K562 (cell line): ENCODE measurements at regions not wholly inside any gene's neighbourhood (a gene's known extent, or its start where the extent isn't known, plus 50 kb on each side); places are given as distances from the start of the nearest gene placed in this dataset.
"Not testable (repeated sequence)": the region's sequence is repeated elsewhere in the genome, so short reads cannot be mapped to it uniquely, and the experiment has no call there.

Experiments used
- ATAC-seq: fragments of 200-7000 bp; cut with Tn5 transposase; 3 replicates; pipeline ENCODE4 v1.9.1; 2020; ENCODE audit warnings: moderate library complexity
- BruUV-seq: library from RNA; stranded (reverse); fragments of 400-500 nt; replicated peaks from 2 replicates; lab custom pipeline; 2021; lab: Mats Ljungman, UMichigan
- CTCF ChIA-PET: fragments of 300-600 bp; formaldehyde crosslinking; extraction: SDS; loops from one replicate; lab custom pipeline; 2021; ENCODE audit warnings: low intra/inter-chr PET ratio; lab: Yijun Ruan, JAX
- POLR2A ChIA-PET: fragments of 300-600, 350-650 bp; sonication (Branson Sonifier 250); formaldehyde crosslinking; extraction: SDS; loops from one replicate; lab custom pipeline; 2021; ENCODE audit warnings: antibody characterized with exemption, inconsistent platforms; lab: Yijun Ruan, JAX
- DNase-seq, 4 experiments: peaks; one replicate each; pipeline versions ENCODE4 v3.0.0 to v3.0.0-alpha.2; 2011 to 2018; ENCODE audit warnings: low spot score in 3 of 4, mixed read lengths in 3 of 4; ENCODE audit errors: extremely low read depth in 1 of 4
- FAIRE-seq: peaks from 2 replicates; lab custom pipeline; 2011; peaks lifted over from hg19 to GRCh38; lab: Jason Lieb, UNC
- H2AFZ ChIP-seq: 2 replicates; pipeline ENCODE4 v1.6.0; 2011; ENCODE audit warnings: low read depth, low read length, control low read depth, inconsistent platforms
- H3K27ac ChIP-seq: fragments of 200-600 bp; 3 replicates; pipeline ENCODE4 v1.8.0; 2011; ENCODE audit warnings: low read depth, mild to moderate bottlenecking, control low read depth, inconsistent platforms, low read length, moderate library complexity, mixed read lengths; ENCODE audit errors: extremely low read depth
- H3K27me3 ChIP-seq, 2 experiments: fragments of 300-600 bp in 1 of 2; 2 replicates in 1 of 2; 3 replicates in 1 of 2; pipeline versions ENCODE4 v1.6.0 to v1.8.0; 2011; ENCODE audit warnings: inconsistent platforms in 2 of 2, low read length in 2 of 2, mild to moderate bottlenecking in 1 of 2, mixed read lengths in 1 of 2, moderate library complexity in 1 of 2; ENCODE audit not compliant: control insufficient read depth in 2 of 2, insufficient read depth in 2 of 2
- H3K36me3 ChIP-seq: fragments of 300-600 bp; 3 replicates; pipeline ENCODE4 v1.8.0; 2011; ENCODE audit warnings: mild to moderate bottlenecking, low read length, inconsistent platforms; ENCODE audit not compliant: control insufficient read depth, insufficient read depth
- H3K4me1 ChIP-seq, 2 experiments: fragments of 200-600 bp in 1 of 2; replicated peaks in 1 of 2; 2 replicates in 1 of 2; 3 replicates in 1 of 2; pipeline versions ENCODE4 v1.5.1 to v1.8.0; 2011; ENCODE audit warnings: inconsistent platforms in 2 of 2, low read length in 2 of 2, mild to moderate bottlenecking in 1 of 2, mixed read lengths in 1 of 2, moderate library complexity in 1 of 2; ENCODE audit not compliant: control insufficient read depth in 2 of 2, insufficient read depth in 2 of 2
- H3K4me2 ChIP-seq: 2 replicates; pipeline ENCODE4 v1.6.1; 2011; ENCODE audit warnings: low read length, control low read depth, inconsistent platforms, mixed read lengths; ENCODE audit not compliant: insufficient read depth
- H3K4me3 ChIP-seq: fragments of 200-600 bp; sonication (generic), shearing (Covaris generic); 2 replicates; pipeline ENCODE4 v1.5.1; 2016; ENCODE audit warnings: control low read depth, inconsistent platforms
- H3K79me2 ChIP-seq: fragments of 200-600 bp; 3 replicates; pipeline ENCODE4 v1.8.0; 2011; ENCODE audit warnings: low read length, inconsistent platforms; ENCODE audit not compliant: control insufficient read depth, insufficient read depth
- H3K9ac ChIP-seq, 2 experiments: 2 replicates each; pipeline versions ENCODE4 v1.6.0 to v1.6.1; 2011; ENCODE audit warnings: low read depth in 2 of 2, low read length in 2 of 2, control low read depth in 1 of 2, inconsistent platforms in 1 of 2, mild to moderate bottlenecking in 1 of 2, mixed read lengths in 1 of 2; ENCODE audit not compliant: insufficient read depth in 1 of 2
- H3K9me1 ChIP-seq: one replicate; pipeline ENCODE4 v1.6.0; 2011; ENCODE audit warnings: inconsistent platforms, mild to moderate bottlenecking, low read length, moderate library complexity; ENCODE audit not compliant: control insufficient read depth, insufficient read depth
- H3K9me3 ChIP-seq: replicated peaks from 2 replicates; pipeline ENCODE4 v1.5.1; 2011; ENCODE audit warnings: low read depth, low read length, inconsistent platforms; ENCODE audit not compliant: control insufficient read depth, insufficient read depth
- H4K20me1 ChIP-seq: replicated peaks from 2 replicates; pipeline ENCODE4 v1.6.1; 2011; ENCODE audit warnings: low read length, inconsistent platforms, mixed read lengths; ENCODE audit not compliant: control insufficient read depth, insufficient read depth
- CHD2 ChIP-seq: IDR thresholded peaks from 2 replicates; pipeline ENCODE4 v1.6.1; 2011; ENCODE audit warnings: low read depth, low read length
- FUS ChIP-seq: fragments of 200-400 bp; formaldehyde crosslinking; optimal IDR thresholded peaks from 2 replicates; pipeline ENCODE3; 2017; ENCODE audit warnings: low read depth, low read length
- HES1 ChIP-seq: fragments of 450-650 bp; IDR thresholded peaks from 2 replicates; pipeline ENCODE4 v1.6.1; 2016; ENCODE audit warnings: low read depth, mild to moderate bottlenecking, moderate library complexity
- IRF2 ChIP-seq: sonication (generic); formaldehyde crosslinking; IDR thresholded peaks from 2 replicates; pipeline ENCODE4 v1.8.1; 2022; ENCODE audit warnings: mild to moderate bottlenecking, missing genetic modification reagents
- MTA1 ChIP-seq: fragments of 450-650 bp; IDR thresholded peaks from 2 replicates; pipeline ENCODE4 v1.6.1; 2017; ENCODE audit warnings: borderline replicate concordance
- MYBL2 ChIP-seq, 2 experiments: fragments of 450-650 bp in 1 of 2; sonication (generic) in 1 of 2; formaldehyde crosslinking in 1 of 2; IDR thresholded peaks; 2 replicates each; pipeline versions ENCODE4 v1.6.1 to v1.8.1; 2017 to 2022; ENCODE audit warnings: borderline replicate concordance in 1 of 2, inconsistent platforms in 1 of 2, low read depth in 1 of 2, mild to moderate bottlenecking in 1 of 2, missing genetic modification reagents in 1 of 2, moderate library complexity in 1 of 2
- RAD51 ChIP-seq: fragments of 450-650 bp; IDR thresholded peaks from 2 replicates; pipeline ENCODE4 v1.7.1; 2016; ENCODE audit warnings: low read depth, mild to moderate bottlenecking, borderline replicate concordance
- RBM17 ChIP-seq: fragments of 200-400 bp; formaldehyde crosslinking; IDR thresholded peaks from 2 replicates; pipeline ENCODE4 v1.6.1; 2017; ENCODE audit warnings: low read depth, mild to moderate bottlenecking, low read length, borderline replicate concordance
- SREBF2 ChIP-seq: sonication (generic); formaldehyde crosslinking; IDR thresholded peaks from 2 replicates; pipeline ENCODE4 v1.4.0; 2020; ENCODE audit warnings: mild to moderate bottlenecking, missing genetic modification reagents
- TCF3 ChIP-seq: sonication (generic); formaldehyde crosslinking; IDR thresholded peaks from 2 replicates; pipeline ENCODE4 v1.4.0; 2020; ENCODE audit warnings: mild to moderate bottlenecking, missing genetic modification reagents
- ZNF23 ChIP-seq: fragments of 250-450 bp; sonication (Bioruptor Pico); IDR thresholded peaks from 2 replicates; pipeline ENCODE4 v1.4.0; 2020; ENCODE audit warnings: mild to moderate bottlenecking
- WGBS: fragments of 100-300 bp; shearing (Covaris generic); methylation state at CpG from one replicate; pipeline ENCODE4 v1.1.6; 2016; ENCODE audit warnings: low coverage, mixed read lengths; ENCODE audit not compliant: insufficient coverage; ENCODE audit errors: missing lambda C conversion rate; 5-methylcytosine and 5-hydroxymethylcytosine counted together
- in situ Hi-C: fragments of 300-500 bp; cut with MboI; formaldehyde crosslinking; loops from 4 replicates; pipeline ENCODE4 v1.15.0; 2018; ENCODE audit warnings: inconsistent platforms, mixed read lengths
- intact Hi-C: fragments of 100-400 bp; cut with micrococcal nuclease; formaldehyde crosslinking; loops from 2 replicates; pipeline ENCODE4 v1.14.2; 2022

DNA sequence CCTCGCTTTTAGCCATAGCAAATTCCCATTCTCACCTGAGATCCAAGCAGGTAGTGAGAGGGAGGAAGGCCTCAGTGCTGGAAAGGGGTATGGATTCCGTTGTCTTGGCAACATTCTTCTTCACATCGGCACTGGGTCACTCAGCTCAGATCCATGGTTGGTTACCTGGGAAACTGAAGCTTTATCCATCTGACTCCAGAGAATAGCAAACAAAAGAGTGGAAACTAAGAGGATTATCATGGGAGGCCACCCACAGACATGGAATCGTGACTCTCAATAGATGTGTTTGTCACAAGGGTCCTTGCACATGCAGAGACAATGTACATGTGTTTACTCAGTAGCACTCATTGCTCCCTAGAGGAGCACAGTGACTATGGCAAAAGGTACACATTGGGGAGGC lies 81.0 kb downstream of the MAGED4 start:
- WGBS: 0% methylated on average over 2 of the region's 4 CpGs
- no peaks in the 10 kb centered on the region for H3K36me3 ChIP-seq
- DNase-seq (no peak), FAIRE-seq (no peak), ATAC-seq (no peak)
- no peak overlapping the region for H3K4me3 ChIP-seq
- H3K4me2 ChIP-seq: no peak overlapping the region
- H3K9me3 ChIP-seq: no peaks in the 10 kb centered on the region
- BruUV-seq: no TSS peak
- intact Hi-C loops: no loop called here
- POLR2A ChIA-PET: no interaction called here
- H3K79me2 ChIP-seq: no peaks in the 10 kb centered on the region
- H2AFZ ChIP-seq: no peak overlapping the region
- TF ChIP-seq RAD51 (no peak), RBM17 (no peak), MYBL2 (IDR thresholded peaks at IDR 0.05; ENCODE audit: low read depth) (no peak), MYBL2 (CRISPR knock-in tag; IDR thresholded peaks at IDR 0.05; ENCODE audit: borderline replicate concordance) (no peak), HES1 (no peak), ZNF23 (CRISPR knock-in tag) (no peak), MTA1 (no peak), IRF2 (CRISPR knock-in tag) (no peak), FUS (no peak), CHD2 (no peak), TCF3 (no peak), SREBF2 (CRISPR knock-in tag) (no peak)
- TF ChIP-seq, all 486 proteins: peak for 0
- in situ Hi-C loops: no loop called here
- Histone ChIP-seq H3K4me1 (peaks cover 4 to 13% of the 10 kb centered on the region in 2 experiments; a peak in 2 of 5 replicates), H3K27ac (no peak overlapping the region), H4K20me1 (no peaks in the 10 kb centered on the region), H3K9ac (no peak overlapping the region), H3K27me3 (no peaks in the 10 kb centered on the region), H3K9me1 (no peaks in the 10 kb centered on the region)
- CTCF ChIA-PET: no interaction called here

GRCh38 chrX:52268502-52268901 lies 83.8 kb downstream of the MAGED4 start:
- H3K36me3 ChIP-seq, H3K9me1 ChIP-seq, FAIRE-seq, in situ Hi-C loops, H3K9ac ChIP-seq, ATAC-seq, POLR2A ChIA-PET, H4K20me1 ChIP-seq, intact Hi-C loops, H3K79me2 ChIP-seq, H2AFZ ChIP-seq, H3K9me3 ChIP-seq, H3K4me2 ChIP-seq, H3K4me3 ChIP-seq, DNase-seq, H3K27me3 ChIP-seq, BruUV-seq, H3K27ac ChIP-seq, CTCF ChIA-PET, H3K4me1 ChIP-seq: not testable (repeated sequence)
- WGBS: 6% methylated on average over 1 of the region's 1 CpG
